Right atrium auricular region (tissue), 2 donors: ENCODE measurements at regions not wholly inside any gene's neighbourhood (a gene's known extent, or its start where the extent isn't known, plus 50 kb on each side); places are given as distances from the start of the nearest gene placed in this dataset.
A peak's percentile ranks its signal among the peaks of the same experiment; 100 is the strongest.
"Not testable (repeated sequence)": the region's sequence is repeated elsewhere in the genome, so short reads cannot be mapped to it uniquely, and the experiment has no call there.

Experiments used
- DNase-seq: peaks from one replicate; pipeline ENCODE4 v3.0.0-alpha.2; 2019; ENCODE audit warnings: low spot score
- H3K27ac ChIP-seq, 2 donors: fragments of 200-600 bp; sonication (generic); 1 replicate in 1 of 2; 2 replicates in 1 of 2; pipeline ENCODE4 v1.5.1; 2016 to 2019
- H3K27me3 ChIP-seq, 2 donors: fragments of 200-600 bp; sonication (generic); one replicate each; pipeline versions ENCODE4 v1.5.1 to v1.6.0; 2017 to 2019
- H3K36me3 ChIP-seq: fragments of 200-600 bp; sonication (generic); one replicate; pipeline ENCODE4 v1.5.1; 2016
- H3K4me1 ChIP-seq, 2 donors: fragments of 200-600 bp; sonication (generic); one replicate each; pipeline versions ENCODE4 v1.5.1 to v1.6.0; 2017 to 2019
- H3K4me3 ChIP-seq, 2 donors: fragments of 200-600 bp; sonication (generic); 1 replicate in 1 of 2; 2 replicates in 1 of 2; pipeline ENCODE4 v1.5.1; 2017 to 2019; ENCODE audit warnings: mild to moderate bottlenecking in 1 of 2, moderate library complexity in 1 of 2
- H3K9me3 ChIP-seq, 2 donors: fragments of 200-600 bp; sonication (generic); one replicate each; pipeline ENCODE4 v1.5.1; 2019
- CTCF ChIP-seq, 2 donors: fragments of 200-600 bp; sonication (generic); IDR thresholded peaks; one replicate each; pipeline ENCODE4 v1.5.1; 2019; ENCODE audit warnings: antibody characterized with exemption in 2 of 2

- no peak for TF ChIP-seq CTCF (IDR thresholded peaks at IDR 0.05)
- no peaks in the 10 kb centered on the region for H3K4me1 ChIP-seq
- H3K27me3 ChIP-seq: no peaks in the 10 kb centered on the region
- H3K36me3 ChIP-seq: no peaks in the 10 kb centered on the region
- H3K9me3 ChIP-seq: no peaks in the 10 kb centered on the region
- no peak overlapping the region for H3K4me3 ChIP-seq
- H3K27ac ChIP-seq: no peak overlapping the region
- no peak for DNase-seq
These were observed 81.4 kb upstream of the TCF21 start for GRCh38 chr6:133807501-133807900.

- Histone ChIP-seq H3K36me3 (no peaks in the 10 kb centered on the region), H3K9me3 (no peaks in the 10 kb centered on the region), H3K4me3 (no peak overlapping the region), H3K27ac (no peak overlapping the region), H3K27me3 (no peaks in the 10 kb centered on the region), H3K4me1 (no peaks in the 10 kb centered on the region)
- no peak for DNase-seq
- no peak for TF ChIP-seq CTCF (IDR thresholded peaks at IDR 0.05)
These were observed 79.5 kb upstream of the TCF21 start for GRCh38 chr6:133809406-133809805.

GRCh38 chr6:133811557-133811956 is 77.4 kb upstream of the TCF21 start:
- DNase-seq: no peak
- no peaks in the 10 kb centered on the region for H3K9me3 ChIP-seq
- H3K36me3 ChIP-seq: no peaks in the 10 kb centered on the region
- H3K27ac ChIP-seq: no peak overlapping the region
- TF ChIP-seq CTCF (IDR thresholded peaks at IDR 0.05): no peak
- no peaks in the 10 kb centered on the region for H3K27me3 ChIP-seq
- H3K4me1 ChIP-seq: no peaks in the 10 kb centered on the region
- no peak overlapping the region for H3K4me3 ChIP-seq

- H3K4me1 ChIP-seq, H3K36me3 ChIP-seq, H3K27me3 ChIP-seq, H3K9me3 ChIP-seq, H3K4me3 ChIP-seq, H3K27ac ChIP-seq, DNase-seq: not testable (repeated sequence)
These were observed 76.5 kb upstream of the TCF21 start for GRCh38 chr6:133812446-133812845.

GRCh38 chr6:133814238-133814637 is 74.7 kb upstream of the TCF21 start:
- Histone ChIP-seq H3K4me1 (no peaks in the 10 kb centered on the region), H3K4me3 (no peak overlapping the region), H3K27me3 (no peaks in the 10 kb centered on the region), H3K27ac (no peak overlapping the region), H3K9me3 (no peaks in the 10 kb centered on the region), H3K36me3 (no peaks in the 10 kb centered on the region)
- no peak for TF ChIP-seq CTCF (IDR thresholded peaks at IDR 0.05)
- DNase-seq: no peak

GRCh38 chr6:133814797-133815196 is 74.1 kb upstream of the TCF21 start:
- Histone ChIP-seq H3K9me3 (no peaks in the 10 kb centered on the region), H3K27me3 (no peaks in the 10 kb centered on the region), H3K4me3 (no peak overlapping the region), H3K36me3 (no peaks in the 10 kb centered on the region), H3K27ac (no peak overlapping the region), H3K4me1 (no peaks in the 10 kb centered on the region)
- no peak for TF ChIP-seq CTCF (IDR thresholded peaks at IDR 0.05)
- peak; percentile 70 for DNase-seq
